Activated T-helper 2 cell treated with anti-CD3 and anti-CD28 coated beads, Interferon-gamma antibody, Interleukin-2, Interleukin-4, amounts not matched to agents 10 μg/mL and 5 μg/mL and 100 μg/mL, durations not matched to agents 14 hours and 24 hours and 36 hours (primary cell): ENCODE measurements at regions not wholly inside any gene's neighbourhood (a gene's known extent, or its start where the extent isn't known, plus 50 kb on each side); places are given as distances from the start of the nearest gene placed in this dataset.

Source experiments
- DNase-seq: peaks from one replicate; pipeline ENCODE4 v3.0.0; 2021; ENCODE audit warnings: low spot score
- H3K27ac Mint-ChIP-seq: one replicate; pipeline ENCODE4 v1.8.0; 2021; ENCODE audit warnings: mixed read lengths
- H3K27me3 Mint-ChIP-seq: one replicate; pipeline ENCODE4 v1.8.0; 2021; ENCODE audit warnings: low read depth, mixed read lengths
- H3K36me3 Mint-ChIP-seq: one replicate; pipeline ENCODE4 v1.8.0; 2021; ENCODE audit warnings: low read depth, mixed read lengths
- H3K4me1 Mint-ChIP-seq: one replicate; pipeline ENCODE4 v1.8.0; 2021; ENCODE audit warnings: low read depth, mixed read lengths
- H3K4me3 Mint-ChIP-seq: one replicate; pipeline ENCODE4 v1.8.0; 2021; ENCODE audit warnings: low read depth, mild to moderate bottlenecking, moderate library complexity, mixed read lengths
- H3K9me3 Mint-ChIP-seq: one replicate; pipeline ENCODE4 v1.8.0; 2021; ENCODE audit warnings: mixed read lengths
- intact Hi-C: fragments of 100-400 bp; cut with micrococcal nuclease; formaldehyde crosslinking; loops from one replicate; pipeline ENCODE4 v1.15.1; 2023

- Mint-ChIP-seq H3K4me3 (no peak overlapping the region), H3K27me3 (peaks cover 8% of the 10 kb centered on the region), H3K36me3 (no peaks in the 10 kb centered on the region), H3K9me3 (no peaks in the 10 kb centered on the region), H3K27ac (no peak overlapping the region), H3K4me1 (no peaks in the 10 kb centered on the region)
- no peak for DNase-seq
- intact Hi-C loops = no loop called here
Measured at GRCh38 chr18:34655131-34655530, 55.0 kb upstream of the DTNA start.

GRCh38 chr18:34657860-34658500 is 52.1 kb upstream of the DTNA start:
- no peaks in the 10 kb centered on the region for H3K36me3 Mint-ChIP-seq
- no peak overlapping the region for H3K27ac Mint-ChIP-seq
- H3K27me3 Mint-ChIP-seq = peaks cover 9% of the 10 kb centered on the region
- no peaks in the 10 kb centered on the region for H3K9me3 Mint-ChIP-seq
- no peaks in the 10 kb centered on the region for H3K4me1 Mint-ChIP-seq
- H3K4me3 Mint-ChIP-seq = no peak overlapping the region
- intact Hi-C loops = no loop called here
- no peak for DNase-seq

GRCh38 chr18:34659579-34660517 is 50.2 kb upstream of the DTNA start:
- Mint-ChIP-seq H3K4me3 (no peak overlapping the region), H3K27me3 (peaks cover 9% of the 10 kb centered on the region), H3K9me3 (no peaks in the 10 kb centered on the region), H3K27ac (no peak overlapping the region), H3K36me3 (no peaks in the 10 kb centered on the region), H3K4me1 (no peaks in the 10 kb centered on the region)
- intact Hi-C loops = no loop called here
- no peak for DNase-seq
